K562 (cell line): ENCODE measurements at regions not wholly inside any gene's neighbourhood (a gene's known extent, or its start where the extent isn't known, plus 50 kb on each side); places are given as distances from the start of the nearest gene placed in this dataset.

Experiments used
- ATF7 ChIP-seq: fragments of 450-650 bp; IDR thresholded peaks from 2 replicates; pipeline ENCODE4 v1.7.1; 2014; ENCODE audit warnings: mild to moderate bottlenecking, moderate library complexity
- C11orf30 ChIP-seq: fragments of 450-650 bp; IDR thresholded peaks from 2 replicates; pipeline ENCODE4 v1.6.1; 2016; ENCODE audit warnings: low read depth, mild to moderate bottlenecking
- CTBP1 ChIP-seq: fragments of 450-650 bp; IDR thresholded peaks from 2 replicates; pipeline ENCODE4 v1.6.1; 2016; ENCODE audit warnings: borderline replicate concordance
- GATA2 ChIP-seq: sonication (generic); formaldehyde crosslinking; IDR thresholded peaks from 2 replicates; pipeline ENCODE4 v1.4.0; 2020; ENCODE audit warnings: mild to moderate bottlenecking, missing genetic modification reagents
- GATAD2A ChIP-seq: fragments of 450-650 bp; IDR thresholded peaks from 2 replicates; pipeline ENCODE4 v1.6.1; 2017
- ILF3 ChIP-seq: fragments of 450-650 bp; IDR thresholded peaks from 2 replicates; pipeline ENCODE4 v1.6.1; 2018; ENCODE audit warnings: antibody characterized with exemption, mild to moderate bottlenecking, moderate library complexity, borderline replicate concordance
- JUND ChIP-seq, 2 experiments: IDR thresholded peaks; 2 replicates in 1 of 2; 3 replicates in 1 of 2; pipeline ENCODE4 v1.6.1; 2011; ENCODE audit warnings: borderline replicate concordance in 2 of 2, low read depth in 2 of 2, low read length in 2 of 2, improper control_type of control experiment in 1 of 2, missing biosample characterization in 1 of 2, missing genetic modification characterization in 1 of 2, missing genetic modification reagents in 1 of 2
- KHSRP ChIP-seq: fragments of 450-650 bp; IDR thresholded peaks from 2 replicates; pipeline ENCODE4 v1.6.1; 2017
- MXI1 ChIP-seq: IDR thresholded peaks from 2 replicates; pipeline ENCODE4 v1.6.1; 2011; ENCODE audit warnings: low read depth, mild to moderate bottlenecking, improper control_type of control experiment, low read length
- NEUROD1 ChIP-seq: fragments of 150-350 bp; IDR thresholded peaks from 2 replicates; pipeline ENCODE4 v1.6.1; 2014; ENCODE audit warnings: borderline replicate concordance, low read length, low read depth; ENCODE audit not compliant: partially characterized antibody
- NR2C1 ChIP-seq, 2 experiments: fragments of 450-650 bp; IDR thresholded peaks; 2 replicates each; pipeline ENCODE4 v1.6.1; 2017; ENCODE audit warnings: mild to moderate bottlenecking in 2 of 2, antibody characterized with exemption in 1 of 2, inconsistent platforms in 1 of 2, missing compliant biosample characterization in 1 of 2, missing genetic modification characterization in 1 of 2
- PML ChIP-seq: IDR thresholded peaks from 2 replicates; pipeline ENCODE4 v1.6.1; 2012; ENCODE audit warnings: low read length, inconsistent platforms
- RBM15 ChIP-seq: fragments of 200-400 bp; formaldehyde crosslinking; IDR thresholded peaks from 2 replicates; pipeline ENCODE4 v1.6.1; 2018; ENCODE audit warnings: mild to moderate bottlenecking, low read length, moderate library complexity; ENCODE audit not compliant: insufficient read depth
- RHOXF2B ChIP-seq: fragments of 250-450 bp; sonication (Bioruptor Pico); conservative IDR thresholded peaks from 2 replicates; pipeline ENCODE4 v1.5.1; 2021
- SMARCA4 ChIP-seq: fragments of 450-650 bp; IDR thresholded peaks from 2 replicates; pipeline ENCODE4 v1.6.1; 2016
- TOE1 ChIP-seq, 2 experiments: fragments of 450-650 bp in 1 of 2; sonication (generic) in 1 of 2; formaldehyde crosslinking in 1 of 2; IDR thresholded peaks; 2 replicates each; pipeline versions ENCODE4 v1.7.1 to v1.8.0; 2016 to 2022; ENCODE audit warnings: borderline replicate concordance in 2 of 2, mild to moderate bottlenecking in 2 of 2, antibody characterized with exemption in 1 of 2, inconsistent platforms in 1 of 2, low read depth in 1 of 2, missing genetic modification reagents in 1 of 2, moderate library complexity in 1 of 2
- YBX1 ChIP-seq: fragments of 450-650 bp; IDR thresholded peaks from 2 replicates; pipeline ENCODE4 v1.7.1; 2016; ENCODE audit warnings: mild to moderate bottlenecking
- ZMIZ1 ChIP-seq, 2 experiments: fragments of 150-350 bp in 1 of 2; IDR thresholded peaks; 2 replicates each; pipeline ENCODE4 v1.6.1; 2012 to 2016; ENCODE audit warnings: low read depth in 2 of 2, low read length in 2 of 2, mild to moderate bottlenecking in 1 of 2, moderate library complexity in 1 of 2
- ZNF175 ChIP-seq: fragments of 200-800 bp; sonication (Bioruptor generic); IDR thresholded peaks from 2 replicates; pipeline ENCODE4 v1.6.1; 2016; ENCODE audit warnings: low read depth, mild to moderate bottlenecking, missing genetic modification characterization, missing compliant biosample characterization
- ZNF212 ChIP-seq: fragments of 450-650 bp; formaldehyde crosslinking; IDR thresholded peaks from 2 replicates; pipeline ENCODE4 v1.4.0; 2020; ENCODE audit warnings: mild to moderate bottlenecking
- TF ChIP-seq, protein P1 (sequence below): sonication (generic); formaldehyde crosslinking; IDR thresholded peaks from 2 replicates; pipeline ENCODE4 v1.8.1; 2023; ENCODE audit warnings: mild to moderate bottlenecking, missing genetic modification reagents, moderate library complexity
- TF ChIP-seq, protein P2 (sequence below): fragments of 450-650 bp; IDR thresholded peaks from 2 replicates; pipeline ENCODE4 v1.6.1; 2016; ENCODE audit warnings: antibody characterized with exemption

DNA sequence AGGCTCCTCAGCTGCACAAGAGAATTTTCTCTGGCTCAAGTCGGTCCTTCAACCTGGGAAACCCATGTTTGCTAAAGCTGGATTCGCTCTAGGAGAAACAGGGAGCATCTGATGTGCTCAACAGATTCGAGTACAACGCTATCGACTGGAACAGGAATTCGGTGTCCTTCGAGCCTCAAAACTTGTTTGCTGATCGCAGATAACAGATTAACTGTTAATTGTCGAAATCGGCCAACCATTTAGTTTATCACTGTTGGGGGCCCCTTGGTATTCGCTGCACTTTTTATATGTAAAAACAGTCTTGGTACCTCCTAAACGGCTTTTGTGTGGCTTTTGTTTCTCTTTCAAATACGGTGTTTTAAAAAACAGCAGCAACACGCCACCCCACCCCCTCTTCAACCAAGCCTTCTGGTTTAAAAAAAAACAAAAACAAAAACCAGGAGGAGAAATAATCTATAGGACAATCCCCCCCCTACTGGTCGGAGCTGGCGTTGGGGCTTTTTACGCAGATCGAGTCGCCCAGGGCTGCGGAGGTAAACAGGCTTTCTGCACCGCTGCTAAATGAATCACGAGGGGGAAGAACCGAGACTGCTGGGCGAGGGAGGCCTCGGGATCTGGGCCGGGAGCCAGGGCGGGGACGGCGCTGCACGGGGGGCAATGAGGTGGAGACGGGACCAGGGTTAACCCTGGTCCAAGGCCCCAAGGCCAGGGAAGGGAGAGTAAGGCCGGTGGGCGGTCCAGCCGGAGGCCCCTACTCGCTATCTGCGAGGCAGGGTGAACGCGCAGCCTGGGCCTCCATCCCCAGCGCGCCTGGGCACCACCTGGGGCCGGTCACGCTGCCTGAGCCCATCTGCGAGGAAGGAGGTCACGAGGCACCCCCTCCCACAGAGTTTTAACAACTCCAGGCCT is 71.7 kb upstream of the BCOR start (continued):
- TF ChIP-seq ZMIZ1 (IDR thresholded peaks at IDR 0.05; ENCODE audit: low read depth in 2 of 2, low read length in 2 of 2) (no peak), RHOXF2B (CRISPR knock-in tag) (no peak), NR2C1 (IDR thresholded peaks at IDR 0.05) (no peak), NR2C1 (tag; IDR thresholded peaks at IDR 0.05) (no peak), GATAD2A (no peak), TOE1 (IDR thresholded peaks at IDR 0.05; ENCODE audit: borderline replicate concordance) (peak; percentile 63; the same call in 1 of the 2 replicates), TOE1 (CRISPR knock-in tag; IDR thresholded peaks at IDR 0.05; ENCODE audit: borderline replicate concordance, low read depth) (no peak), YBX1 (no peak), GATA2 (CRISPR knock-in tag) (peak; percentile 41), ZNF175 (CRISPR knock-in tag) (no peak), KHSRP (no peak), ATF7 (no peak), MXI1 (no peak), JUND (IDR thresholded peaks at IDR 0.05; ENCODE audit: borderline replicate concordance, low read depth, low read length) (peak; percentile 58; the same call in 1 of the 2 replicates), JUND (tag; IDR thresholded peaks at IDR 0.05; ENCODE audit: borderline replicate concordance, low read depth, low read length) (no peak; the same call in 2 of the 3 replicates), SMARCA4 (peak; percentile 49; the same call in 1 of the 2 replicates), PML (no peak), ILF3 (no peak), CTBP1 (peak; percentile 47), C11orf30 (no peak), RBM15 (no peak), NEUROD1 (peak; percentile 44), ZNF212 (CRISPR knock-in tag) (no peak)
- TF ChIP-seq, protein P1, sequence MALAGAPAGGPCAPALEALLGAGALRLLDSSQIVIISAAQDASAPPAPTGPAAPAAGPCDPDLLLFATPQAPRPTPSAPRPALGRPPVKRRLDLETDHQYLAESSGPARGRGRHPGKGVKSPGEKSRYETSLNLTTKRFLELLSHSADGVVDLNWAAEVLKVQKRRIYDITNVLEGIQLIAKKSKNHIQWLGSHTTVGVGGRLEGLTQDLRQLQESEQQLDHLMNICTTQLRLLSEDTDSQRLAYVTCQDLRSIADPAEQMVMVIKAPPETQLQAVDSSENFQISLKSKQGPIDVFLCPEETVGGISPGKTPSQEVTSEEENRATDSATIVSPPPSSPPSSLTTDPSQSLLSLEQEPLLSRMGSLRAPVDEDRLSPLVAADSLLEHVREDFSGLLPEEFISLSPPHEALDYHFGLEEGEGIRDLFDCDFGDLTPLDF (CRISPR knock-in tag): no peak
- TF ChIP-seq, protein P2, sequence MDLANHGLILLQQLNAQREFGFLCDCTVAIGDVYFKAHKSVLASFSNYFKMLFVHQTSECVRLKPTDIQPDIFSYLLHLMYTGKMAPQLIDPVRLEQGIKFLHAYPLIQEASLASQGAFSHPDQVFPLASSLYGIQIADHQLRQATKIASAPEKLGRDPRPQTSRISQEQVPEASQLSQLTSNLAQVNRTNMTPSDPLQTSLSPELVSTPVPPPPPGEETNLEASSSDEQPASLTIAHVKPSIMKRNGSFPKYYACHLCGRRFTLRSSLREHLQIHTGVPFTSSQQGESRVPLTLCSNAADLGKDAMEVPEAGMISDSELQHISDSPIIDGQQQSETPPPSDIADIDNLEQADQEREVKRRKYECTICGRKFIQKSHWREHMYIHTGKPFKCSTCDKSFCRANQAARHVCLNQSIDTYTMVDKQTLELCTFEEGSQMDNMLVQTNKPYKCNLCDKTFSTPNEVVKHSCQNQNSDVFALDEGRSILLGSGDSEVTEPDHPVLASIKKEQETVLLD: no peak
